Ovary (tissue), 7 donors: ENCODE measurements at regions not wholly inside any gene's neighbourhood (a gene's known extent, or its start where the extent isn't known, plus 50 kb on each side); places are given as distances from the start of the nearest gene placed in this dataset.

Source experiments
- DNase-seq, 5 donors: peaks; one replicate each; pipeline ENCODE4 v3.0.0-alpha.2; 2019 to 2020
- H3K27ac ChIP-seq, 2 donors: fragments of 200-600 bp; one replicate each; pipeline versions ENCODE4 v1.5.1 to v1.8.0; 2019 to 2022
- H3K27me3 ChIP-seq: fragments of 200-600 bp; one replicate; pipeline ENCODE4 v1.8.0; 2022
- H3K36me3 ChIP-seq: fragments of 200-600 bp; sonication (generic); one replicate; pipeline ENCODE4 v1.5.1; 2019
- H3K4me1 ChIP-seq: one replicate; pipeline ENCODE4 v1.8.1; 2013; ENCODE audit warnings: mild to moderate bottlenecking, moderate library complexity; ENCODE audit not compliant: insufficient read depth
- H3K4me3 ChIP-seq: fragments of 200-600 bp; sonication (generic); one replicate; pipeline ENCODE4 v1.5.1; 2017
- H3K9me3 ChIP-seq, 2 donors: fragments of 200-600 bp in 1 of 2; sonication (generic) in 1 of 2; one replicate each; pipeline versions ENCODE4 v1.5.1 to v1.8.1; 2013 to 2019; ENCODE audit warnings: mild to moderate bottlenecking in 1 of 2, moderate library complexity in 1 of 2
- CTCF ChIP-seq, 3 donors: fragments of 450-650 bp in 2 of 3; fragments of 200-600 bp in 1 of 3; IDR thresholded peaks; one replicate each; pipeline versions ENCODE4 v1.5.1 to v1.8.0; 2016 to 2022; ENCODE audit warnings: antibody characterized with exemption in 3 of 3, mild to moderate bottlenecking in 1 of 3
- EP300 ChIP-seq: sonication (generic); formaldehyde crosslinking; IDR thresholded peaks from one replicate; pipeline ENCODE4 v1.6.1; 2017; ENCODE audit warnings: antibody characterized with exemption
- POLR2A ChIP-seq: fragments of 450-650 bp; IDR thresholded peaks from one replicate; pipeline ENCODE4 v1.6.1; 2017; ENCODE audit warnings: antibody characterized with exemption, mild to moderate bottlenecking, moderate library complexity
- WGBS, 3 donors: extraction: QIAGEN DNeasy Blood & Tissue Kit in 1 of 3; methylation state at CpG; one replicate each; pipeline versions ENCODE4 v1.1.5 to v1.1.7; 2013 to 2017; 5-methylcytosine and 5-hydroxymethylcytosine counted together
- intact Hi-C, 4 donors: fragments of 100-400 bp; cut with DNase I; formaldehyde crosslinking; loops; one replicate each; pipeline versions ENCODE4 v1.11.0 to v1.15.1; 2022 to 2023
- donor health status: DM: no; HTN: no; CAD: no; lungs with moderate emphysema.
- donor health status: DM: no; HTN: no; CAD: no.
- donor health status: Bipolar disorder and iron deficiency.
- donor health status: DM: no; HTN: no; CAD: no.
- donor health status: DM: yes; HTN: yes; CAD: no.

GRCh38 chr14:101242442-101243385 is 318.6 kb upstream of the DIO3 start:
- DNase-seq, result no peak
- no peak overlapping the region for H3K27ac ChIP-seq
- TF ChIP-seq POLR2A (no peak), EP300 (no peak), CTCF (IDR thresholded peaks at IDR 0.05) (no peak)
- no peaks in the 10 kb centered on the region for H3K36me3 ChIP-seq
- H3K9me3 ChIP-seq, result no peaks in the 10 kb centered on the region
- intact Hi-C loops, result no loop called here
- WGBS, 3 donors, result 82 to 86% (median 85%) methylated on average over 22 of the region's 22 CpGs
- H3K4me1 ChIP-seq, result no peaks in the 10 kb centered on the region
- H3K27me3 ChIP-seq, result no peaks in the 10 kb centered on the region
- no peak overlapping the region for H3K4me3 ChIP-seq

- Histone ChIP-seq H3K4me1 (no peaks in the 10 kb centered on the region), H3K27me3 (no peaks in the 10 kb centered on the region), H3K9me3 (no peaks in the 10 kb centered on the region), H3K27ac (no peak overlapping the region), H3K4me3 (no peak overlapping the region), H3K36me3 (no peaks in the 10 kb centered on the region)
- no peak for DNase-seq
- TF ChIP-seq POLR2A (no peak), EP300 (no peak), CTCF (IDR thresholded peaks at IDR 0.05) (no peak)
- WGBS, 3 donors, result 91 to 95% (median 91%) methylated on average over 19 of the region's 19 CpGs
- intact Hi-C loops, result no loop called here
These were observed 317.5 kb upstream of the DIO3 start for GRCh38 chr14:101243587-101244338.

GRCh38 chr14:101246894-101247841 is 314.1 kb upstream of the DIO3 start:
- no peak for DNase-seq
- 90 to 95% (median 93%) methylated on average over 26 of the region's 26 CpGs for WGBS, 3 donors
- Histone ChIP-seq H3K27me3 (no peaks in the 10 kb centered on the region), H3K4me1 (no peaks in the 10 kb centered on the region), H3K36me3 (no peaks in the 10 kb centered on the region), H3K9me3 (no peaks in the 10 kb centered on the region), H3K27ac (no peak overlapping the region), H3K4me3 (no peak overlapping the region)
- TF ChIP-seq POLR2A, result no peak
- TF ChIP-seq EP300, result no peak
- no peak for TF ChIP-seq CTCF (IDR thresholded peaks at IDR 0.05)
- intact Hi-C loops, result no loop called here
